ACC112 (cell line): ENCODE measurements at regions not wholly inside any gene's neighbourhood (a gene's known extent, or its start where the extent isn't known, plus 50 kb on each side); places are given as distances from the start of the nearest gene placed in this dataset.
"Not testable (repeated sequence)": the region's sequence is repeated elsewhere in the genome, so short reads cannot be mapped to it uniquely, and the experiment has no call there.

Source experiments
- H2AFZ ChIP-seq: fragments of 200-600 bp; sonication (generic); one replicate; pipeline ENCODE4 v1.6.0; 2017; ENCODE audit warnings: antibody characterized with exemption, low read length; ENCODE audit not compliant: unreplicated experiment
- H3K27ac ChIP-seq: fragments of 200-600 bp; sonication (generic); 2 replicates; pipeline ENCODE4 v1.5.1; 2014; ENCODE audit warnings: low read depth, mild to moderate bottlenecking, antibody characterized with exemption, low read length, moderate library complexity
- H3K27me3 ChIP-seq: fragments of 200-600 bp; sonication (generic); 2 replicates; pipeline ENCODE4 v1.6.1; 2014; ENCODE audit warnings: mild to moderate bottlenecking, antibody characterized with exemption, low read length, moderate library complexity, mixed read lengths; ENCODE audit not compliant: insufficient read depth
- H3K36me3 ChIP-seq: fragments of 200-600 bp; sonication (generic); 2 replicates; pipeline ENCODE4 v1.6.1; 2016; ENCODE audit warnings: mild to moderate bottlenecking, antibody characterized with exemption, low read length, moderate library complexity, mixed read lengths; ENCODE audit not compliant: insufficient read depth
- H3K4me1 ChIP-seq: fragments of 200-600 bp; sonication (generic); one replicate; pipeline ENCODE4 v1.6.1; 2016; ENCODE audit warnings: low read length, mixed read lengths; ENCODE audit not compliant: insufficient read depth, unreplicated experiment, control insufficient read depth
- H3K4me3 ChIP-seq: fragments of 200-600 bp; sonication (generic); 2 replicates; pipeline ENCODE4 v1.5.1; 2014; ENCODE audit warnings: mild to moderate bottlenecking, low read depth, low read length
- H3K79me2 ChIP-seq: fragments of 200-600 bp; sonication (generic); one replicate; pipeline ENCODE4 v1.6.0; 2016; ENCODE audit warnings: low read length; ENCODE audit not compliant: control insufficient read depth, unreplicated experiment, insufficient read depth

GRCh38 chr5:32916648-32917047 lies 205.5 kb downstream of the NPR3 start:
- Histone ChIP-seq H3K4me1 (no peaks in the 10 kb centered on the region), H3K79me2 (no peaks in the 10 kb centered on the region), H2AFZ (no peak overlapping the region), H3K4me3 (no peak overlapping the region), H3K36me3 (no peaks in the 10 kb centered on the region), H3K27me3 (no peaks in the 10 kb centered on the region), H3K27ac (no peak overlapping the region)

DNA sequence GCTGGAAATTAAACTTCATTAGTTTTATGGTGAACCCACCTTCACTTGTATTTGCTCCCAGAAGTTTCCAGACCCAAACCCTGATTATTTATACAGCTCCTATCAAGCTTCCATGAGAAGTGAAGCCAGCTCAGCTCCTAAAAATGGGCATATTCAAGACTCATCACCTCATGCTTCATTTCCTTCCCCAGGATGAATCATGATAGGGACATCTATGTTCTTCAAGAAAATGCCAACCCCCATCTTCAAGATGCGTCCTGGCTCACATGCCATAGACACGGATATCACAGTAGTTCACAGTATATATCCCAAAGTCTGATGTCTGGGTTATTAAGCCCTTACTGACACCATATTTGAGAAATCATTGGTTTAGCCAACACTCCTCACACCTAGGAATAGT lies 217.6 kb downstream of the NPR3 start:
- no peaks in the 10 kb centered on the region for H3K27me3 ChIP-seq
- no peaks in the 10 kb centered on the region for H3K36me3 ChIP-seq
- H3K27ac ChIP-seq: no peak overlapping the region
- peaks cover 17% of the 10 kb centered on the region for H3K4me1 ChIP-seq
- H2AFZ ChIP-seq: no peak overlapping the region
- no peaks in the 10 kb centered on the region for H3K79me2 ChIP-seq
- H3K4me3 ChIP-seq: no peak overlapping the region

GRCh38 chr5:32931438-32931837 lies 220.3 kb downstream of the NPR3 start:
- H3K27ac ChIP-seq, H3K27me3 ChIP-seq, H2AFZ ChIP-seq, H3K79me2 ChIP-seq, H3K36me3 ChIP-seq, H3K4me3 ChIP-seq: not testable (repeated sequence)
- H3K4me1 ChIP-seq: peaks cover 17% of the 10 kb centered on the region

- no peak overlapping the region for H3K4me3 ChIP-seq
- no peak overlapping the region for H2AFZ ChIP-seq
- no peaks in the 10 kb centered on the region for H3K79me2 ChIP-seq
- H3K4me1 ChIP-seq: peaks cover 17% of the 10 kb centered on the region
- no peak overlapping the region for H3K27ac ChIP-seq
- no peaks in the 10 kb centered on the region for H3K27me3 ChIP-seq
- no peaks in the 10 kb centered on the region for H3K36me3 ChIP-seq
Measured at GRCh38 chr5:32932241-32932935, 221.3 kb downstream of the NPR3 start.

GRCh38 chr5:32933692-32934091 lies 222.6 kb downstream of the NPR3 start:
- Histone ChIP-seq H3K27me3 (no peaks in the 10 kb centered on the region), H3K4me3 (no peak overlapping the region), H3K27ac (no peak overlapping the region), H3K36me3 (no peaks in the 10 kb centered on the region), H3K4me1 (peaks cover 12% of the 10 kb centered on the region), H3K79me2 (no peaks in the 10 kb centered on the region), H2AFZ (no peak overlapping the region)

DNA sequence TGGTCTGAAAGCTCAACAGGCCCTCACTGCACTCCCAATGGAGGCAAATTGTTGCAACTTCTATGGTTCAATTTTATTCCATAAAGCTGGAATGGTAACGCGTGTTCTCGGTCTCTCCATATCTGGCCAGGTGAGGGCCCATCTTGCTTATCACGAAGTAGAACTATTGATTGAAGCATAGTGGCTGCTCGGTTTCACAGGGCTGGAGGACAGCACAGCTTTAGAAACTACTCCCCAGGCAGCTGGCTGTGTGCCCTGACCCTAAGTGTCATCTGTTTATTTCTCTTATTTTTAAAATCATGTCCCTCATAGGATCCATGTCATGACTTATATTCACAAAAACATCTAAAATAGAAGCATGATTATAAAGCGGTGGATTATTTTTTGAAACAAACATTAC lies 223.4 kb downstream of the NPR3 start:
- Histone ChIP-seq H2AFZ (no peak overlapping the region), H3K4me1 (peaks cover 5% of the 10 kb centered on the region), H3K27ac (no peak overlapping the region), H3K36me3 (no peaks in the 10 kb centered on the region), H3K79me2 (no peaks in the 10 kb centered on the region), H3K4me3 (no peak overlapping the region), H3K27me3 (no peaks in the 10 kb centered on the region)

DNA sequence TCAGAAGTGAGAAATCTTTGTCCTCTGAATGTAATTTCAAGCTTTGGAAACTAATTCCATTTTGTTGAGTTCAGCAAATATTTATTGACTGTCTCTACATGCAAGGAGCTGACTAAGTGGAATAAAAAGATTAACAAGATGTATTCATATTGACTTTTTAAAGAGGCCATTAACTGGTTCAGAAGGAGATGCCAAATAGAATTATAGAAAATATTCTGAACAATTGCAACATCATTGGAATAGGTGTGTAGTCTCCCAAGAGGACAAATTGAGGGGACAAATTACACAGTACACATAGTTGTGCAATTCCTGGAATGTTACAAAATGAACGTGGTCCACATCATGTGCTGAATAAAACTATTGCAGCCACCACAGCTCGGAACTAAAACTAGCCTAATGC lies 224.2 kb downstream of the NPR3 start:
- Histone ChIP-seq H3K27me3 (no peaks in the 10 kb centered on the region), H3K79me2 (no peaks in the 10 kb centered on the region), H2AFZ (no peak overlapping the region), H3K27ac (no peak overlapping the region), H3K4me3 (no peak overlapping the region), H3K36me3 (no peaks in the 10 kb centered on the region), H3K4me1 (peaks cover 5% of the 10 kb centered on the region)

DNA sequence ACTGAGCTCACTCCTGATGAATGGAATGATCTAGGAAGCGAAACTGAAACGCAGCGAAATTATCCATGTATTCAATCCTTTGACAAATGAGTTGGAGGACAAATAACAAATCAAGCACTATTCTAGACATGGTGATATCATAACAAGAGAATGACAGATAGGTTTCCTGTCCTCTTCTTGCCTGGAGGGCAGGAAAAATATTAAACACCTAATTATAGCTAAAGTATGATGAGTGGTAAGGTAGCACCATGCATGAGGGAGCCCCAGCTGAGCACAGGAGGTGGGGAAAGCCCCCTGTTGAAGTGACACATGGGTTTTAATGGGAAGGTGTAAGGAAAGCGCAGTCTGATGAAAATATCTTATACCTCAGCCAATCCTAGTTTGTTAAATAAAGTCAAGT lies 225.2 kb downstream of the NPR3 start:
- no peaks in the 10 kb centered on the region for H3K27me3 ChIP-seq
- H3K4me3 ChIP-seq: no peak overlapping the region
- H3K79me2 ChIP-seq: no peaks in the 10 kb centered on the region
- H2AFZ ChIP-seq: no peak overlapping the region
- H3K36me3 ChIP-seq: no peaks in the 10 kb centered on the region
- H3K27ac ChIP-seq: no peak overlapping the region
- peaks cover 5% of the 10 kb centered on the region for H3K4me1 ChIP-seq

DNA sequence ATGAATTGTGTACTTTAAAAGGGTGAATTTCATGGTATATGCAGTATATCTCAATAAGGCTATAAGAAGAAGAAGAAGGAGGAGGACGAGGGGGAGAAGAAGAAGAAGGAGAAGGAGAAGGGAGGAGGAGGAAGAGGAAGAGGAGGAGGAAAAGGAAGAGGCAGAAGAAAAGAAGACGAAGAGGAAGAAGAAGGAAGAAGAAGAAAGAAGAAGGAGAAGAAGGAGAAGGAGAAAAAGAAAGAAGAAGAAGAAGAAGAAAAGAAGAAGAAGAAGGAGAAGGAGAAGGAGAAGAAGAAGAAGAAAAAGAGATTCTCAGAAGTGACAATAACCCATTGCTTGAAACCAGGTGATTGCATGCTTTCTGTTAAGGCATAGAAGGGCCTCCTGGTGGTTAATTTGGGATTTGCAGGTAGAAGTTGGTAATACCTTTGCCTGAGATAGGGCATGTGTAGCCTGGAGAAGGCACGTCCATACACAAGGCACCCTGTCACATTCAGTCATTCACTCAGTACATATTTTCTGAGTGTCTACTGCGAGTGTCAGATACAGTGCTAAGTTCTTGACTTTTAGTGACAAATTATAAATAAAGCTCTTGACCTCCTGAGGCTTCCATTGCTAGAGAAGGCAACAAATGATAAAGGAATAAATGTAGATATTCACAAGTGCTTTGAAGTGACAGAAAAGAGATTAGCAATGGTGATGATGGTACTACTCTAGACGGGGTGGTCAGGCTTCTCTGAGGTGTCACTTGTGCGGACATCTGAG lies 231.3 kb downstream of the NPR3 start:
- Histone ChIP-seq H3K36me3 (no peaks in the 10 kb centered on the region), H3K27me3 (no peaks in the 10 kb centered on the region), H3K4me3 (no peak overlapping the region), H3K4me1 (no peaks in the 10 kb centered on the region), H2AFZ (no peak overlapping the region), H3K79me2 (no peaks in the 10 kb centered on the region), H3K27ac (no peak overlapping the region)

GRCh38 chr5:32949286-32949970 lies 238.3 kb downstream of the NPR3 start:
- H3K27me3 ChIP-seq: no peaks in the 10 kb centered on the region

DNA sequence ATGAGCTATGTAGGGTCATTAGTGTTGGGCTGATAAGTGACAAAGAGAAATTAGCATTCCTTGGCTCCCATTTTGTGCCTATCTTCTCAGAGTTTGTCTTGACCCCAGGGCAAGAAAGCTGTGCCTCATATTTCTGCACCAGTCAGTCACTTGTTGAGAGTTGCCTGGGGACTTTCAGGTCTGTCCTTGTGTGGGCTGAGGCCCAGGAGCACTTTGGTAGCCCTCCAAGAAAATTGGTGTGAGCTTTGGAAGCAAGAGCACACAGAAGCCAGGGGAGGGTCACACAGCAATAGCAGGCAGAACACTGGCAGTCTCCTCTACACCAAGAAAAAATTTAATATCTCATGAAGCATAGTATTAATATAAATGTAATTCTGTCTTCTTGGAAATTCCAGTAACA lies 239.9 kb downstream of the NPR3 start:
- Histone ChIP-seq H3K27ac (no peak overlapping the region), H3K4me3 (no peak overlapping the region), H2AFZ (no peak overlapping the region), H3K36me3 (no peaks in the 10 kb centered on the region), H3K79me2 (no peaks in the 10 kb centered on the region), H3K27me3 (no peaks in the 10 kb centered on the region), H3K4me1 (no peaks in the 10 kb centered on the region)

More at GRCh38 chr5:32949286-32949970, 238.3 kb downstream of the NPR3 start:
- H2AFZ ChIP-seq: no peak overlapping the region
- H3K4me3 ChIP-seq: no peak overlapping the region
- H3K4me1 ChIP-seq: no peaks in the 10 kb centered on the region
- no peaks in the 10 kb centered on the region for H3K79me2 ChIP-seq
- no peak overlapping the region for H3K27ac ChIP-seq
- H3K36me3 ChIP-seq: no peaks in the 10 kb centered on the region
